ENCODE measurements at regions not wholly inside any gene's neighbourhood (a gene's known extent, or its start where the extent isn't known, plus 50 kb on each side); places are given as distances from the start of the nearest gene placed in this dataset.

DNA sequence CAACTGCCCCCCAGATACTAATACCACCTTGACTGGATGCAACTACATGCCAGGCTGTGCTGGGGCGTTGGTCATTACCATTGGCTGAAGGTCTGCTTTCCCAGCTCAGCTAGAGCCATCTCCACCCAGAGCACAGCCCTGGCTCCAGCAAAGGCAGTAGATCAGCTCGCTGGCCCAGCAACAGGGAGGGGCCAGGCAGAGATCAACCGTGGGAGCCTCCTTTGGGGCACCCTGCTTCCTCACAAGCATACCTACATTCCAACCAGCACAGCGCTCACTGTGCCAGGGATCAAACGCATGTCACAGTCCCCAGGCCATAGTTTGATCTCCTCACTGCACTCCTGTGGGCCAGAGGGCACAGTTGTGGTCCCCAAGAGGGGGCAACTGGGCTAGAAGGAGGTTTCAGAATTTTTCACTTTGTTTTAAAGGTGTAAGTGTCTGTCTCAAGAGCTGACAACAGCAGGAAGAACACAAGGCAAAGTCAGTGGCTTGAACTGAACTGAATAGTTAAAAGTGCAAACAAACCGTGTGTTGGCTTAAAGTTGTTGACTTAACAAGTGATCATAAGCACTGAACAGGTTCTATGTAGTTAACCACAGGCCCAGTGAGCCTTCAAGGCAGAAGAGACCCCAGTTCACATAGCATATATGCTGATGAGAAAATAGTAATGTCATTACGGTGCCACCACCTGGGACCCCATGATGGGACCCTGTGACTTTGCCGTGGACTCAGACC is 70.1 kb upstream of the BZW1 start (continued):
- TF ChIP-seq ZNF83 (CRISPR knock-in tag; IDR thresholded peaks at IDR 0.05; ENCODE audit: borderline replicate concordance): no peak
- no peak for TF ChIP-seq MAZ (IDR thresholded peaks at IDR 0.05; ENCODE audit: borderline replicate concordance, low read depth, low read length)
- TF ChIP-seq MAZ (CRISPR knock-in tag; IDR thresholded peaks at IDR 0.05; ENCODE audit: low read depth): peak; percentile 8; the same call in 1 of the 2 replicates
- TF ChIP-seq, protein P1, sequence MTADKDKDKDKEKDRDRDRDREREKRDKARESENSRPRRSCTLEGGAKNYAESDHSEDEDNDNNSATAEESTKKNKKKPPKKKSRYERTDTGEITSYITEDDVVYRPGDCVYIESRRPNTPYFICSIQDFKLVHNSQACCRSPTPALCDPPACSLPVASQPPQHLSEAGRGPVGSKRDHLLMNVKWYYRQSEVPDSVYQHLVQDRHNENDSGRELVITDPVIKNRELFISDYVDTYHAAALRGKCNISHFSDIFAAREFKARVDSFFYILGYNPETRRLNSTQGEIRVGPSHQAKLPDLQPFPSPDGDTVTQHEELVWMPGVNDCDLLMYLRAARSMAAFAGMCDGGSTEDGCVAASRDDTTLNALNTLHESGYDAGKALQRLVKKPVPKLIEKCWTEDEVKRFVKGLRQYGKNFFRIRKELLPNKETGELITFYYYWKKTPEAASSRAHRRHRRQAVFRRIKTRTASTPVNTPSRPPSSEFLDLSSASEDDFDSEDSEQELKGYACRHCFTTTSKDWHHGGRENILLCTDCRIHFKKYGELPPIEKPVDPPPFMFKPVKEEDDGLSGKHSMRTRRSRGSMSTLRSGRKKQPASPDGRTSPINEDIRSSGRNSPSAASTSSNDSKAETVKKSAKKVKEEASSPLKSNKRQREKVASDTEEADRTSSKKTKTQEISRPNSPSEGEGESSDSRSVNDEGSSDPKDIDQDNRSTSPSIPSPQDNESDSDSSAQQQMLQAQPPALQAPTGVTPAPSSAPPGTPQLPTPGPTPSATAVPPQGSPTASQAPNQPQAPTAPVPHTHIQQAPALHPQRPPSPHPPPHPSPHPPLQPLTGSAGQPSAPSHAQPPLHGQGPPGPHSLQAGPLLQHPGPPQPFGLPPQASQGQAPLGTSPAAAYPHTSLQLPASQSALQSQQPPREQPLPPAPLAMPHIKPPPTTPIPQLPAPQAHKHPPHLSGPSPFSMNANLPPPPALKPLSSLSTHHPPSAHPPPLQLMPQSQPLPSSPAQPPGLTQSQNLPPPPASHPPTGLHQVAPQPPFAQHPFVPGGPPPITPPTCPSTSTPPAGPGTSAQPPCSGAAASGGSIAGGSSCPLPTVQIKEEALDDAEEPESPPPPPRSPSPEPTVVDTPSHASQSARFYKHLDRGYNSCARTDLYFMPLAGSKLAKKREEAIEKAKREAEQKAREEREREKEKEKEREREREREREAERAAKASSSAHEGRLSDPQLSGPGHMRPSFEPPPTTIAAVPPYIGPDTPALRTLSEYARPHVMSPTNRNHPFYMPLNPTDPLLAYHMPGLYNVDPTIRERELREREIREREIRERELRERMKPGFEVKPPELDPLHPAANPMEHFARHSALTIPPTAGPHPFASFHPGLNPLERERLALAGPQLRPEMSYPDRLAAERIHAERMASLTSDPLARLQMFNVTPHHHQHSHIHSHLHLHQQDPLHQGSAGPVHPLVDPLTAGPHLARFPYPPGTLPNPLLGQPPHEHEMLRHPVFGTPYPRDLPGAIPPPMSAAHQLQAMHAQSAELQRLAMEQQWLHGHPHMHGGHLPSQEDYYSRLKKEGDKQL (CRISPR knock-in tag; IDR thresholded peaks at IDR 0.05; ENCODE audit: low read depth): peak; percentile 32; the same call in 1 of the 2 replicates
- 0 out of 2 replicates have a peak, but pooled peaks have one; percentile 43 for TF ChIP-seq CHCHD3 (CRISPR knock-in tag; IDR thresholded peaks at IDR 0.05)
- TF ChIP-seq ATM (IDR thresholded peaks at IDR 0.05; ENCODE audit: borderline replicate concordance): no peak
- peak; percentile 56 for TF ChIP-seq HNRNPH1 (optimal IDR thresholded peaks at IDR 0.05; ENCODE audit: low read depth, low read length)
- TF ChIP-seq NRL (CRISPR knock-in tag; IDR thresholded peaks at IDR 0.05; ENCODE audit: borderline replicate concordance): peak; percentile 71
- 0 out of 2 replicates have a peak, but pooled peaks have one; percentile 64 for TF ChIP-seq EED (CRISPR knock-in tag; IDR thresholded peaks at IDR 0.05)
- peak; percentile 59; the same call in 1 of the 2 replicates for TF ChIP-seq FOXJ3 (CRISPR knock-in tag; IDR thresholded peaks at IDR 0.05; ENCODE audit: borderline replicate concordance)
- TF ChIP-seq ASH2L (IDR thresholded peaks at IDR 0.05; ENCODE audit: insufficient read length, low read depth, low read length): peak; percentile 97
- TF ChIP-seq PHF8 (CRISPR knock-in tag; IDR thresholded peaks at IDR 0.05): 0 out of 2 replicates have a peak, but pooled peaks have one; percentile 35
- TF ChIP-seq, protein P2, sequence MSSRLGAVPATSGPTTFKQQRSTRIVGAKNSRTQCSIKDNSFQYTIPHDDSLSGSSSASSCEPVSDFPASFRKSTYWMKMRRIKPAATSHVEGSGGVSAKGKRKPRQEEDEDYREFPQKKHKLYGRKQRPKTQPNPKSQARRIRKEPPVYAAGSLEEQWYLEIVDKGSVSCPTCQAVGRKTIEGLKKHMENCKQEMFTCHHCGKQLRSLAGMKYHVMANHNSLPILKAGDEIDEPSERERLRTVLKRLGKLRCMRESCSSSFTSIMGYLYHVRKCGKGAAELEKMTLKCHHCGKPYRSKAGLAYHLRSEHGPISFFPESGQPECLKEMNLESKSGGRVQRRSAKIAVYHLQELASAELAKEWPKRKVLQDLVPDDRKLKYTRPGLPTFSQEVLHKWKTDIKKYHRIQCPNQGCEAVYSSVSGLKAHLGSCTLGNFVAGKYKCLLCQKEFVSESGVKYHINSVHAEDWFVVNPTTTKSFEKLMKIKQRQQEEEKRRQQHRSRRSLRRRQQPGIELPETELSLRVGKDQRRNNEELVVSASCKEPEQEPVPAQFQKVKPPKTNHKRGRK (CRISPR knock-in tag; IDR thresholded peaks at IDR 0.05): 0 out of 2 replicates have a peak, but pooled peaks have one; percentile 39
- no peak for TF ChIP-seq NCOA5 (CRISPR knock-in tag; IDR thresholded peaks at IDR 0.05)
- TF ChIP-seq ZNF350 (CRISPR knock-in tag; IDR thresholded peaks at IDR 0.05; ENCODE audit: borderline replicate concordance, low read depth): peak; percentile 69; the same call in 1 of the 2 replicates
- TF ChIP-seq ZNF17 (CRISPR knock-in tag; IDR thresholded peaks at IDR 0.05): no peak
- TF ChIP-seq, protein P3, sequence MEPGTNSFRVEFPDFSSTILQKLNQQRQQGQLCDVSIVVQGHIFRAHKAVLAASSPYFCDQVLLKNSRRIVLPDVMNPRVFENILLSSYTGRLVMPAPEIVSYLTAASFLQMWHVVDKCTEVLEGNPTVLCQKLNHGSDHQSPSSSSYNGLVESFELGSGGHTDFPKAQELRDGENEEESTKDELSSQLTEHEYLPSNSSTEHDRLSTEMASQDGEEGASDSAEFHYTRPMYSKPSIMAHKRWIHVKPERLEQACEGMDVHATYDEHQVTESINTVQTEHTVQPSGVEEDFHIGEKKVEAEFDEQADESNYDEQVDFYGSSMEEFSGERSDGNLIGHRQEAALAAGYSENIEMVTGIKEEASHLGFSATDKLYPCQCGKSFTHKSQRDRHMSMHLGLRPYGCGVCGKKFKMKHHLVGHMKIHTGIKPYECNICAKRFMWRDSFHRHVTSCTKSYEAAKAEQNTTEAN (CRISPR knock-in tag; conservative IDR thresholded peaks at IDR 0.05): peak; percentile 62; the same call in 1 of the 2 replicates
- peak; percentile 38; the same call in 1 of the 2 replicates for TF ChIP-seq ZKSCAN8 (CRISPR knock-in tag; IDR thresholded peaks at IDR 0.05; ENCODE audit: borderline replicate concordance)
- TF ChIP-seq ZNF441 (CRISPR knock-in tag; IDR thresholded peaks at IDR 0.05; ENCODE audit: borderline replicate concordance): 0 out of 2 replicates have a peak, but pooled peaks have one; percentile 17

Measured in HepG2 (cell line).